ENCODE measurements at regions not wholly inside any gene's neighbourhood (a gene's known extent, or its start where the extent isn't known, plus 50 kb on each side); places are given as distances from the start of the nearest gene placed in this dataset.
"Not testable (repeated sequence)": the region's sequence is repeated elsewhere in the genome, so short reads cannot be mapped to it uniquely, and the experiment has no call there.

GRCh38 chr6:27830212-27830599 is 82.0 kb downstream of the OR2B2 start:
- peak overlapping the region; percentile 60 for H3K4me3 ChIP-seq (ENCODE audit: low read depth, low read length)
- no peak for TF ChIP-seq CTCF (IDR thresholded peaks at IDR 0.05; ENCODE audit: borderline replicate concordance, insufficient read depth, low read depth, low read length)

GRCh38 chr6:27829453-27830211 is 82.6 kb downstream of the OR2B2 start:
- no peak for TF ChIP-seq CTCF (IDR thresholded peaks at IDR 0.05; ENCODE audit: borderline replicate concordance, insufficient read depth, low read depth, low read length)
- H3K4me3 ChIP-seq (ENCODE audit: low read depth, low read length): no peak overlapping the region

- not testable (repeated sequence) for H3K4me3 ChIP-seq (ENCODE audit: low read depth, low read length)
Observed at GRCh38 chr6:27827477-27827876, 84.7 kb downstream of the OR2B2 start.

- not testable (repeated sequence) for H3K4me3 ChIP-seq (ENCODE audit: low read depth, low read length)
Observed at GRCh38 chr6:27826612-27826985, 85.6 kb downstream of the OR2B2 start.

GRCh38 chr6:27825848-27826611 is 86.2 kb downstream of the OR2B2 start:
- H3K4me3 ChIP-seq (ENCODE audit: low read depth, low read length): not testable (repeated sequence)

GRCh38 chr6:27825025-27825793 is 87.0 kb downstream of the OR2B2 start:
- TF ChIP-seq CTCF (IDR thresholded peaks at IDR 0.05; ENCODE audit: borderline replicate concordance, insufficient read depth, low read depth, low read length): no peak

GRCh38 chr6:27824211-27825024 is 87.8 kb downstream of the OR2B2 start:
- peak overlapping the region; percentile 54 for H3K4me3 ChIP-seq (ENCODE audit: low read depth, low read length)

More at GRCh38 chr6:27825025-27825793, 87.0 kb downstream of the OR2B2 start:
- H3K4me3 ChIP-seq (ENCODE audit: low read depth, low read length): peak overlapping the region; percentile 54

GRCh38 chr6:27823714-27824210 is 88.4 kb downstream of the OR2B2 start:
- not testable (repeated sequence) for H3K4me3 ChIP-seq (ENCODE audit: low read depth, low read length)

- TF ChIP-seq CTCF (IDR thresholded peaks at IDR 0.05; ENCODE audit: borderline replicate concordance, insufficient read depth, low read depth, low read length): no peak
- no peak overlapping the region for H3K4me3 ChIP-seq (ENCODE audit: low read depth, low read length)
Observed at GRCh38 chr6:27816906-27817305, 95.3 kb downstream of the OR2B2 start.

Measured in GM12875 (cell line).